Adipocyte (in vitro differentiated cells): ENCODE measurements at regions not wholly inside any gene's neighbourhood (a gene's known extent, or its start where the extent isn't known, plus 50 kb on each side); places are given as distances from the start of the nearest gene placed in this dataset.
"Not testable (repeated sequence)": the region's sequence is repeated elsewhere in the genome, so short reads cannot be mapped to it uniquely, and the experiment has no call there.

ENCODE experiments used
- DNase-seq: peaks from one replicate; pipeline ENCODE4 v3.0.0-alpha.2; 2015; ENCODE audit warnings: low read depth
- H3K27me3 ChIP-seq: replicated peaks from 2 replicates; pipeline ENCODE4 v1.7.0; 2013; ENCODE audit warnings: mild to moderate bottlenecking, low read length, moderate library complexity; ENCODE audit not compliant: control insufficient read depth, insufficient read depth
- H3K36me3 ChIP-seq: 2 replicates; pipeline ENCODE4 v1.7.0; 2013; ENCODE audit warnings: low read length, mild to moderate bottlenecking, moderate library complexity; ENCODE audit not compliant: control insufficient read depth, insufficient read depth, severe bottlenecking
- H3K4me1 ChIP-seq: 2 replicates; pipeline ENCODE4 v1.7.0; 2013; ENCODE audit warnings: mild to moderate bottlenecking, low read length, moderate library complexity; ENCODE audit not compliant: control insufficient read depth, insufficient read depth
- H3K4me3 ChIP-seq: 2 replicates; pipeline ENCODE4 v1.7.0; 2013; ENCODE audit warnings: mild to moderate bottlenecking, low read length, moderate library complexity
- H3K9ac ChIP-seq: 2 replicates; pipeline ENCODE4 v1.7.0; 2013; ENCODE audit warnings: mild to moderate bottlenecking, low read length, moderate library complexity
- H3K9me3 ChIP-seq: 2 replicates; pipeline ENCODE4 v1.7.0; 2013; ENCODE audit warnings: mild to moderate bottlenecking, low read length, moderate library complexity; ENCODE audit not compliant: control insufficient read depth

DNA sequence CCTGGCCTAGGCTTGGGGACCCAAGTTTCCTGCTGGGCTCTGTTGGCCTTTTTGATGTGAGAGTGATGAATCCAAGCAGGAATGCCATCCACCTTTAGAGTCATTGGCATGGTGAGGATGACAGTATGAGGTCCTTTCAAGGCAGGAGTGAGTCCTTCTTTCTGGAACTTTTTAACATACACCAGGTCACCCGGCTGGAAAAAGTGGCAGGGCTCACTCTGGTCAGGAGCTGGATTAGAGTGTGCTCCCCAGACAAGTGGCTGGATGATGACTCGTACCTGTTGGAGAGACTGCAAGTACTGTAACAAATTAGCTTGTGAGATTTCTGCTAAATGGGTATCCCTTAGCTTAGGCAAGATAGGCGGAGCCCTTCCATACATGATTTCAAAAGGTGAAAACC, 75.2 kb downstream of the PRR15 start:
- not testable (repeated sequence) for H3K4me1 ChIP-seq, H3K9me3 ChIP-seq, H3K27me3 ChIP-seq, H3K36me3 ChIP-seq, H3K9ac ChIP-seq, H3K4me3 ChIP-seq, DNase-seq

DNA sequence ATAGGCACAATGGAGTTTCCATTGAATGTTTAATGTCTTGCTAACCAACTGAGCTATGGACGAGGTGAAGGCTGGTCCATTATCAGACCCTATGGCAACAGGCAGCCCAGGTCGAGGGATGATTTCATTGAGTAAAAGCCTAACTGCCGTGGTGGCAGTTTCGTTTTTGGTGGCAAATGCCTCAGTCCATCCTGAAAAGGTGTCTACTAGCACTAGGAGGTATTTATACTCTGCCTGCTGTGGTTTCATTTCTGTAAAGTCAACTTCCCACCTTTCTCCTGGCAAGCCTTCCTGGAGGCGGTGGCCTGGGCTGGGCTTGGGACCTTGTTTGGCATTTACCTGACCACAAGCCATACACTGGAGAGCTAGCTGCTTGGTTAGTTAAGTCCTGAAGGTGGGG, 75.8 kb downstream of the PRR15 start:
- H3K4me1 ChIP-seq = peaks cover 3% of the 10 kb centered on the region
- H3K36me3 ChIP-seq = no peaks in the 10 kb centered on the region
- H3K9ac ChIP-seq = no peak overlapping the region
- DNase-seq = no peak
- no peaks in the 10 kb centered on the region for H3K9me3 ChIP-seq
- H3K27me3 ChIP-seq = no peaks in the 10 kb centered on the region
- no peak overlapping the region for H3K4me3 ChIP-seq

DNA sequence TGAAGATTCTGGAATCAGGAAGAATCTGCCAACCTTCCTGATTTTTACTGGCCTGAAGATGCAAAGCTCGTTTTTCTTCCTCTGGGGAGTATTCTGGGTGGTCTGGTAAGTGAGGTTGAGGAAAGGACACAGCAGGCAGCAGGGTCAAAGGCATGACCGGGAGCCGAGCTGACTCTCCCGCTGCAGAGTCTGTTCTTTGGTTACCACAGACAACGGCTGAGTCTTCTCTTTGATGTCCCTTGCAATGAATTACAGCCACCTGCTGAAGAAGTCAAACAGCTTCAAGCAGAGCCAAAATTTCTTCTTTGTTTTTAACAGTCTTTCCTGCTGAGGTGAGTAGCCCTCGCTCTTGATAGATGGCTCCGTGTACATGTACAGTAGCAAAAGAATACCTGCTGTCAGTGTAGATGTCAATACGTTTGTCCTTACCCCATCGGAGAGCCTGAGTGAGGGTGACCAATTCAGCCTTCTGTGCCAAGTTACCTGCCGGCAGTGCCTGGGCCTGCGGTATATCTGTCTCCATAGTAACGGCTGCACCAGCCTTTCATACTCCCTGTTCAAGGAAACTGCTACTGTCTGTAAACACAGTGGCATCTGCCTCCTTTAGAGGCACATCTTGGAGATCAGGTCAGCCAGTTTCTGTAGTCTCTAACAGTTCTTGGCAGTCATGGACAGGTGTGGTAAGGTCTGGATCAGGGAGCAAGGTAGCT, 76.4 kb downstream of the PRR15 start:
- Histone ChIP-seq H3K4me3 (no peak overlapping the region), H3K27me3 (no peaks in the 10 kb centered on the region), H3K9me3 (no peaks in the 10 kb centered on the region), H3K4me1 (peaks cover 3% of the 10 kb centered on the region), H3K9ac (no peak overlapping the region), H3K36me3 (no peaks in the 10 kb centered on the region)
- DNase-seq = no peak

DNA sequence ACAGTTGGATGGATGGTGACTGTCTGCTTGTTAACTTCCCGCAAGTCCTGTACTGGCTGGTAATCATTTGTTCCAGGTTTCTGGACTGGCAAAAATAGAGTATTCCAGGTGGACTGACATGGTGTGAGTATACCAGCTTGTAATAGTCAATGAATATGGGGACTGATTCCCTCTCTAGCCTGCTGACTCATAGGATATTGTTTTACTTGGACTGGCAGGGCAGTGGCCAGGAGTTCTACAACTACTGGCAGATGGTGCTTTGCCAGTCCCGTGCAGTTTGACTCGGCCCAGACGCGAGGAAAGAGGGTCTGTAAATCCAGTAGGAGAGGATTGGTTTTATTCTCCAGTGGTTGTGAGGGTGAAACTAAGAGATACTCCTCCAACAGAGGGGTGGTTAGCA, 78.0 kb downstream of the PRR15 start:
- Histone ChIP-seq H3K9ac (no peak overlapping the region), H3K9me3 (no peaks in the 10 kb centered on the region), H3K4me1 (peaks cover 3% of the 10 kb centered on the region), H3K4me3 (no peak overlapping the region), H3K36me3 (no peaks in the 10 kb centered on the region), H3K27me3 (no peaks in the 10 kb centered on the region)
- DNase-seq = no peak

DNA sequence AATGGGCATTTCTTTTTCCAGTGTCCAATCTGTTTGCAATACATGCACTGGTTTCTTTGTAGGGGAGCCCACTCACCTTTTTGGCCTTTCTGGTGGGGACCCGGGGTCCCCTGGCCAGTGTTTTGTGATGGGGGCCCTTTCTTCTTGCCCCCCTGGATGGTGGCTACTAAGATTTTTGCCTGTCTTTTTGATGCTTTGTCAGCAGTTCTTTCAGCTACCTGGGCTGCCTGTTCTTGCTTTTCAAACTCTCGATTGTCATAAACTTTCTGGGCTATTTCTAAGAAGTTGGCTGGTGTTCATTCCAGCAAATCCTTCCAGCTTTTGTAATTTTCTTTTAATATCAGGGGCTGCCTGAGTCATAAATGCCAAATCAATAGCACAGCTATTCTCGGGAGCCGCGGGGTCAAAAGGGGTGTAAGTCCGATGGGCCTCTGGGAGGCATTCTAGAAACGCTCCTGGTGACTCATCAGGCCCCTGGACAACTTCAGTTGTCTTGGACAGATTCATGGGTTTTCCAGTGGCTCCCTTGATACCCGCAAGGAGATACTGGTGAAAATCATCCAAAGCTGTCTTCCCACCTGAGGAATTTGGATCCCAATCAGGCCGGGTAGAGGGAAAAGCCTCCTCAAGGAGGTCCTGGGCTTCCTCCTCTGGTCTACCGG, 79.0 kb downstream of the PRR15 start:
- Histone ChIP-seq H3K4me3 (no peak overlapping the region), H3K36me3 (no peaks in the 10 kb centered on the region), H3K9me3 (no peaks in the 10 kb centered on the region), H3K27me3 (no peaks in the 10 kb centered on the region), H3K9ac (no peak overlapping the region), H3K4me1 (peaks cover 3% of the 10 kb centered on the region)
- DNase-seq = no peak

DNA sequence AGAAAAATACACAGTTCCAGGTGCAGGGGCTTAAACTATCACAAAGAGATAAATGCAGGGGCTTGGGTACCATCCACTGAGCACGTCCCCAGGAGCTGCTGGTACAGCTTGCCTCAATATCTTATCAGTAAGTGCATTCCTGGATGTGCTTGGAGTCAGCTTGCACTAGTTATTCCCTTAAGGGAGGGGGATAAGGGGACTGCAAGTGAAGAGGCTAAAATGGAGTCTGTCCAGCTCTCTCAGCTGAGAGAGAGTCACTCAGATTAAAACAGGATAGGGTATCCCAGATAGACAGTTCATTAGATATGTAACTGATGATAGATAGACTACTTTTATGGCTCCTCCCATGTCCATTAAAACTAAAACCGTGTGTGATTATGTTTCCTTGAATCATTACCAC, 82.5 kb downstream of the PRR15 start:
- not testable (repeated sequence) for H3K4me3 ChIP-seq, DNase-seq, H3K36me3 ChIP-seq, H3K9me3 ChIP-seq, H3K27me3 ChIP-seq, H3K9ac ChIP-seq, H3K4me1 ChIP-seq

DNA sequence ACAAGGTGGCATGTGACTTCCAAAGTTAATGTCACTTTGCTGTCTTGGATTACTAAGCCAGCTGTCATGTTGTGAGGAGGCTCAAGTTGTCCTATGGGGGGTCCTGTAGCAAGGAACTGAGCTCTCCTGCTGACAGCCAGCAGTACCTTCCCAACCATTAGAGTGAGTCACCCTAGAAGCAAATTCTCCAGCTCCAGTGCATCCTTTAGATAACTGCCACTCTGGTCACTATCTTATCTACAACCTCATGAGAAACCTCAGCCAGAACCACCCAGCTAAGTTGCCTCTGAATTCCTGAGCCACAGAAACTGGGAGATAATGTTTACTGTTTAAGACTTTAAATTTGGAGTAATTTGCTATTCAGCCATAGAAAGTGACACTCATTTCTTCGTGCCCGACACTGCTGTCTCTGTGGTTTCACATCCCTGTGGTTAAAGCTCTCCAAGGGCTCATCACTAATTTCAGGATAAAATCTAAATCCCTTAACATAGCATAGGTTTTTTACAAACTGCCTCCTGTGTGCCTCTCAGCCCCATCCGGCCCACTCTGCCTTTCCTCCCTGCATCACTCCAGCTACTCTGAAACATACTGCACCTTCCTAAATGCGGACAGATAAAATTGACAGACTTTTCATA, 83.5 kb downstream of the PRR15 start:
- H3K36me3 ChIP-seq = no peaks in the 10 kb centered on the region
- H3K9ac ChIP-seq = no peak overlapping the region
- no peak overlapping the region for H3K4me3 ChIP-seq
- no peaks in the 10 kb centered on the region for H3K27me3 ChIP-seq
- peaks cover 3% of the 10 kb centered on the region for H3K4me1 ChIP-seq
- no peaks in the 10 kb centered on the region for H3K9me3 ChIP-seq
- no peak for DNase-seq

DNA sequence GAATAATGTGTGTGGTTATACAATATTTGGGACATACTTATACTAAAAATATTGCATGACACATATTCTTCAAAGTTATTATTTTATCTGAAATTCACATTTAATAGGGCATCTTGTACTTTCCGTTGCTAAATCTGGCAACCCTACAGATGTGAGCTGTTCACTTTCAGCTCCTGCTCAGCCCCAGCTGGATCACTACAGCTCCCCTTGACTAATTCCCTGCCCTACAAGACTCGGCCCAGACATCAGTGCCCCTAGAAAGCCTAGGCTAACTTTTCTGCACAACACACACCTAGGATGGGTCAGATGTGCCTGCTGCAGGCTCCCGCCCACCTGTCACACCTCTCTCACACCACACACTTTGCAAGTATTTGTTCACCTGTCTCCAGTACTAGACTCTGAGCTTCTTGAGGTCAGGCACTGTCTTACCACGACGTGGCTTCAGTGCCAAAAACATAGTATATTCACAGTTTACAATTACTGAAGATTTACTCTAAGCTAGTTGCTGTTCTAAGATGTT, 84.1 kb downstream of the PRR15 start:
- not testable (repeated sequence) for H3K27me3 ChIP-seq, H3K9me3 ChIP-seq, H3K4me3 ChIP-seq, H3K4me1 ChIP-seq, H3K36me3 ChIP-seq, DNase-seq, H3K9ac ChIP-seq

DNA sequence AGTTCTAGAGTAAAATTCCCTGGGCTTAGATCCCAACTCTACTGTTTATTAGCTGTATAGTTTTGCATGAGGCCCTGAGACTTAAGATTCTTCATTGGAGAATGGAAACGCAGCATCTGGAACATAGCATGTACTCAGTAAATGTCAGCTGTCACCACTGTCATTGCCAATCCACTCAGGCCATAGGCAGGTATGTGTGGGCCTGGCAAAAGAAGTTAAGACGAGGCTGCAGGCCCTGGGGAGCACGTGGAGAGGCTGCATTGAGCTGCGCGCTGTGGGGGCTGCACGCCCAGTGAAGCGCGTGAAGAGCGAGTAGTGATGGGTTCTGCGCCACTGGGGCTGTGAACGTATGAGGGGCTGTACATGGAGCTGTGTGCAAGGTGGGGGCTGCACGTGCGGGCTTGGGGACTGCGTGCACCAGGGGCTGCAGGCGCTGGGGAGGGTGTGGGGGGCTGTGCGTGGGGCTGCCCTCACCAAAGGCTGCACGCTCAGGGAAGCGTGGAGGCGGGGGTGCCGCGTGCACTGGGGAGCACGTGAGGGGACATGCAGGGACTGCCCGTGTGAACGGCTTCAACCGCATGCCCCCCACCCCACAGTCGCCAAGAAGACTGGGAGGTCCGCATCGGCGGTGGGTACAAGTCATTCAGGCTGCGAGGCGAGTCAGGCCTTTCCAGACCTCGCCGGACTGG, 85.5 kb downstream of the PRR15 start:
- no peaks in the 10 kb centered on the region for H3K36me3 ChIP-seq
- DNase-seq = no peak
- H3K4me1 ChIP-seq = no peaks in the 10 kb centered on the region
- no peak overlapping the region for H3K9ac ChIP-seq
- H3K4me3 ChIP-seq = no peak overlapping the region
- no peaks in the 10 kb centered on the region for H3K27me3 ChIP-seq
- no peaks in the 10 kb centered on the region for H3K9me3 ChIP-seq

DNA sequence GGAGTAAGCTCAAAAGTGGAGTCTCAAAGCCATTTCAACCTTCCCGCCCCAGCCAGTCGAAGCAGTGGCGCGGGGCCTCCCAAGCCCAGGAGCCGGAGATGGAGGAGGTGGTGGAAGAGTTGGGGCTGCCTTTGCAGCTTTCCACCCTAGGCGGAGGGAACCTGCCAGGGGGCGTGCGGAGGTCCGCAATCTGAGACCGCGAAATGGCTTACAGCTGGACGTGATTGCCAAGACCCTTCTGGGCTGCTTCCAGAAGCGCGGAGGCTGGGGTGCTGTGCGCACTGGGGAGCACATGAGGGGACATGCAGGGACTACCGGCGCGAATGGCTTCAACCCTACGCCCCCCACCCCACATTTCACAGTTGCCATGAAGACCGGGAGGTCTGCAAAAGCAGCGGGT, 86.2 kb downstream of the PRR15 start:
- DNase-seq = no peak
- Histone ChIP-seq H3K36me3 (no peaks in the 10 kb centered on the region), H3K4me3 (no peak overlapping the region), H3K9ac (no peak overlapping the region), H3K4me1 (no peaks in the 10 kb centered on the region), H3K27me3 (no peaks in the 10 kb centered on the region), H3K9me3 (no peaks in the 10 kb centered on the region)

DNA sequence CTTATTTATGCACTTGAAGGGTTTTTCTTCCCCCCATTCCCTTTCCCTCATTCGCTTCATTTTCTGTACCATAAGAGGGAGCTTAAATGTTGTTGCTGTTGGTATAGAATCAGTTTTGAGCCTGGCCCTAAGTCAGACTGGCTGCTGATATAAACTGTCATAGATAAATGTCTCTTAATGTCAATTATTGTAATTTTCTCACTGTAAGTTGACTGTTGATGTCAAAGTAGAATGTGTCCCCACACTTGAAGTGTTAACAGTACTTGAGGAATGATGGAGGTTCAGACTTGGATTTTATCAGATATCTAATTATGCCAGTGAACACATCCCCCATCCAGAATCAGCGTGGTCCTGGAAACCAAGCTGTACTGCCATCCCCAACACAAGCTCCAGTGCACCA, 87.8 kb downstream of the PRR15 start:
- DNase-seq = no peak
- Histone ChIP-seq H3K27me3 (no peaks in the 10 kb centered on the region), H3K9ac (no peak overlapping the region), H3K9me3 (no peaks in the 10 kb centered on the region), H3K4me3 (no peak overlapping the region), H3K4me1 (no peaks in the 10 kb centered on the region), H3K36me3 (no peaks in the 10 kb centered on the region)
